SH-SY5Y (cell line): ENCODE measurements at regions not wholly inside any gene's neighbourhood (a gene's known extent, or its start where the extent isn't known, plus 50 kb on each side); places are given as distances from the start of the nearest gene placed in this dataset.

Source experiments
- GATA2 ChIP-seq: IDR thresholded peaks from 2 replicates; pipeline ENCODE4 v1.6.1; 2011; ENCODE audit warnings: mild to moderate bottlenecking, low read depth, low read length
- GATA3 ChIP-seq: IDR thresholded peaks from 2 replicates; pipeline ENCODE4 v1.6.1; 2011; ENCODE audit warnings: low read depth, mild to moderate bottlenecking, low read length, moderate library complexity

DNA sequence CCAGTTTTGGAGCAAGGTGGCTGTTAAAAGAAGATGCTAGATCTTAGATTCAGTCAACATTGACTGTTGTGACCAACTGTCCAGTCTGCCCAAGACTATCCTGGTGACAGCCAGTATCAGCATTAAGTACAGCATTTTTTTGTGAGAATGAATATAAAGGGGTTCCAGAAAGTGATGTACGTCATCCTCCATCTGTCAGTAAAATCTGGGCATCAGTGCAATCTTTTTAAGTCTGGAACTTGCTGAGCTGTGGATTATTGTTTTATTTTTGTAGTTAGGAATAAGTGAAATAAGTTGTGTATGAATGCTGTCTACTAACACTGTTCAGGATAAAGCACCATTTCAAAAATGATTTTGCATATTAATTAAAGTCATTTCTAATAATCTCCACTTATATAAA lies 1020.0 kb upstream of the GHITM start:
- TF ChIP-seq GATA3 = no peak
- TF ChIP-seq GATA2 = no peak

DNA sequence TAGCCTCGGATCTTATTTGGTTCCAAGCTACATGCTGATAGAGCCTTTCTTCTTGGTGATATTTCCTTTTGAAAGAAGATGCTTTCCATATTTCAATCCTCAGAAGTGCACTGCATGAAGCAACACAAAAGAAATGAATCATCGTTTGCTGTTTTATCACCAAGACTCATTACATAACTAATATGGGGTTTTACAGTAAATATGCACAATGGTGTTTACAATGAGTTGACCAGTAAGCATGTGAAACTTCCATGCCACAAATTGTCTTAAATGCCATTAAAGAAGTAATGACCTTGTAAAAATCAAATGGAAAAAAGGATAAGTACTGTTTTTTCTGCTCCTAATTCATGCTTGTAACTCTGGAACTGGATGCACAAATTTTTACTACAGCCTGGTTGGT lies 1017.0 kb upstream of the GHITM start:
- TF ChIP-seq GATA3 (no peak), GATA2 (no peak)

DNA sequence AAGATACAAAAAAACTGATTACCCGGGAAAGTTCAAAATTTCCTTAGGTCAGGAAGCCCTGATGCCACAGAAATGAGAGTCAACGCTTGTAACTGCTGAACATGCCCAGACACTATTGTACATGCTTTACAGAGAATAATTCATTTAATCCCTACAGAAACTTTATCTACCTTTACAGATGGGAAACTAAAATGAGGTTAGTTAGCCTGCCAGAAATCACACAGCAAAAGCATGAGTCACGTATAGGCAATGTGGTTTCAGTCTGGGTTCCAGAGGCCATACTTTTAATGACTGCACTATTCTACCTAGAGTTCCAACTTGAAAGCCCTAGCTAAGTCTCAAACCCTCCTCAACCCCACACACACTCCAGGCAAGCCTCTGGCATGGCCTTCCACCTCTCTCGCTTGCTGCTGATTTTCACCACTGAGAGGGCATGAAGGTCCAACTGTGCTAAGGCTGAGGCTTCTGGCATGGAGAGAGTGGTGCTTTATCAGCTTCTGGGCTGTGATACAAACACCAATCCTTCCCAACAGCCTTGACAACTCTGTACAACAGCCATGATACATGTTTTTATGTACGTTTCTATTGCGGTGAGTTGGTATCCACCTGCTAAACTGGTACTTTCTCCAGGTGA lies 1011.2 kb upstream of the GHITM start:
- TF ChIP-seq GATA3 = no peak
- no peak for TF ChIP-seq GATA2

DNA sequence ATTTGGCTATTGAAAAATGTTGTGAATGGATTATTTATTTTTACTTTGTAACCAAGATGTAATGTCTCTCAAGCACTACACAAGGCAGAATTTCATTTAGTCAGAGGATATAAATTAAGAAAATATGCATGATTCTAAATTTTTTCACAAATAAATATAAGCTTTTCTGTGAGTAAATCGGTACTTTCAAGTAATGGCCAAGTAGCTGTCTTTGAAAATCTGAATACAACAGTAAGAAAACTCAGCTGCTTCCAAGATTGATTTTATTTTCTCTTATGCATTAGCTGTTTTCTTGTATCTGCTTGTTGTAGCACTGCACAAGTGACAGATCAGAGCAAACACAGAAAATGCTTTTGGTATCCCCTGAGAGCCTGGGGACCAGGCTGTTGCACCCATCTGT lies 998.5 kb upstream of the GHITM start:
- no peak for TF ChIP-seq GATA3
- TF ChIP-seq GATA2 = no peak

DNA sequence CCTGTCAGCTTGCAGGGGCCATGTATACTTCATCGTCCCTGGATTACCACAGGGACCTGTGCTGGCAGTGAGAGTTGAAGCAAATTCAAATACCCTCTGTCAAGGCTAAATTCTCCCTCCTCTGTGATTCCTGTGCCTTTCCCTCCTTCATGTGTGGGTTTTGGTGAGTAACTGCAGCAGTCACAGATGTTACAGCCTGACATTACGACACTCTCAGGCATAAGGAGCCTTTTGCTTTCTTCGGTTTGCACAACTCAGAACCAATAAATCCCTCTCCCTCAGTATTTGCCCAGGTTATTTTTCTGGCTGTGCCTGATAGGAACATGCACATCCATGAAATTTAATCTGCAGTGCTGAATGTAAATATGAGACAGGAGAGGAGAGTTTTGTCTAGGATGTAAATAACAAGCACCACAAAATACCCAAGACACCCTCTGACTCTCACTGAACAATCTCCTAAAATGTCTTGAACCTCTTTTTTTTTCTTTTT lies 997.2 kb upstream of the GHITM start:
- TF ChIP-seq GATA2 = no peak
- TF ChIP-seq GATA3 = no peak

DNA sequence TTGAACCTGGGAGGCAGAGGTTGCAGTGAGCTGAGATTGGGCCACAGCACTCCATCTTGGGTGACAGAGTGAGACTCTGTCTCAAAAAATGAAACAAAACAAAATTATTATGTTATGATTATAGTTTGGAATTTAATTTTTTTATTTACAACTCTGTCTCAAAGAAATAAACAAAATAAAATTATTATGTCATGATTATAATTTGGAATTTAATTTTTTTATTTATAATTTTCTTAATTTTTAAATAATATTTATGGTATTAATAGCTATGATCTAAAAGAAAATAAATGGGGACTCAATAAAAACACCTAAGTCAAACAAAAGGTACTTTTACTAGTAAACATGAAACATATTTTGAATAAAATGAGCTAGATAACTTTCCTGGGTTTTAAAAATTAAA lies 994.8 kb upstream of the GHITM start:
- no peak for TF ChIP-seq GATA3
- no peak for TF ChIP-seq GATA2

DNA sequence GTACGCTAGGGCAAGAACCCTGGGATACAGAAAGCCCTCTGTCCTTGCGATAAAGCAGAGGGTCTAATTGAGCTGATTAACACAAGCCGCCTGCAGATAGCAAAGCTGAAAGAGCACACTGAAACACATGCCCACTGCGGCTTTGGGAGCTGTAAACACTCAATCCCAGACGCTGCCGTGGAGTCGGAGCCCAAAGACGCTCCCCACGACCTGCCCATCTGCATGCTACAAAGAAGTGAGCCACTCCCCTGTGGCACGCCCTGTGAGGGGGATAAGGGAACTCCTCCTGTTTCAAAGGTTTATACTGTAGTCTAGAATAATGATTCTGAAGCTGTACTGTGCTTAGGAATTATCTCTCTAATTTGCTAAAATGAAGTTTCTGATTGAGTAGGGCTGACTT lies 985.6 kb upstream of the GHITM start:
- TF ChIP-seq GATA2 (no peak), GATA3 (no peak)

DNA sequence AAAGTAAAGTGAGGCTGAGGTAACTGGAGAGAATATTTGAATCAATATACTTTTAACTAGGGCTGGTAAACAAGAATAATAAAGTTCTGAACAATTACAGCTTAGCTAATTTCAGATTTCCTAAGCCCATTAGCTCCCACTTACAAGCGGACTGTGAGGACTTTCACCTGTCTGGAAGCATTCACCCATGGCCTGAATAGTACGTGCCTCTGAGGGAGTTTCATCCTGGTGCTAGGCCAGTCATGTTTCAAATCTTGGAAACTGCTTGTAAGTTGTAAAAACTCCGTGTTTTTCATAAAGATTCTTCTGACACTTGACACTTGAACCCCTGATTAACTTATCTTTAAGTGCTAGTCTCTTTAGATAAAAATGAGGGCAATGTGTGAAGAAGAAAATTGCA lies 975.2 kb upstream of the GHITM start:
- TF ChIP-seq GATA2 (no peak), GATA3 (no peak)

DNA sequence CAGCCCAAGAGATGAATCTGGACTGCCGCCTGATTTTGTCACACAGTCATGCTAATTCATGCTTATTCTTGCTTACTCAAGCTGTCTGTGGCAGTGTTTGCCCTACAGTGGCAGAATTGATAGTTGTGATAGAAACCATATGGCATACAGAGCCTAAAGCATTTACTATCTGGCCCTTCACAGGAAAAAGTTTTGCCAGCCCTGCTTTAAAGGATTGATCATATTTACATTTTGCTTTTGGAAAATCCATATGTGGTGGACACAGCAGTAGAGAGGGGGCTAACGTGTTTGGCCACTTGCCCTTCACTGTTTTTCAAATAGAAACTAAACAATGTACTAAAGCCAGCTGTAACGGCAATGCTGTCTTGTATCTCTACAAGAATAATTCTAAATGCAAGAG lies 974.0 kb upstream of the GHITM start:
- TF ChIP-seq GATA3 (no peak), GATA2 (peak; percentile 42; the same call in 1 of the 2 replicates)

DNA sequence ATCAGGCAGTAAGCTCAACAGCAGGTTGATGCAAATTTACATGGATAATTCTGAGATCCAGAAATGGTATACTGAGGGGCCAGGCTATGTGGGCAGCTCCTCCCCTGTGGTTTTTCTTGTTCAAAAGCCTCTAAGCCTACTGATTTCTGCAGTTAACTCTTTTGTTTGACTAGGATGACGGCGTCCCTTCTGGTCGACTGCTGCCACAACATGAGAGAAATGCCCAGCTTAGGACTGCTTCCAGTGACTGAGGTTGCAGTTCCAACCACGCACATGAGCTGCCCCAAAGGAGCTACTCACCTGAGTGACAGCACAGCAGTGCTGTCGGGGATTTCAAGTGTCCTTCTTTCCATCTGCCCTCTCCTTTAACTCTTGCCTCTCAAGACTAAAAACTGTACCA lies 973.0 kb upstream of the GHITM start:
- no peak for TF ChIP-seq GATA3
- no peak for TF ChIP-seq GATA2

DNA sequence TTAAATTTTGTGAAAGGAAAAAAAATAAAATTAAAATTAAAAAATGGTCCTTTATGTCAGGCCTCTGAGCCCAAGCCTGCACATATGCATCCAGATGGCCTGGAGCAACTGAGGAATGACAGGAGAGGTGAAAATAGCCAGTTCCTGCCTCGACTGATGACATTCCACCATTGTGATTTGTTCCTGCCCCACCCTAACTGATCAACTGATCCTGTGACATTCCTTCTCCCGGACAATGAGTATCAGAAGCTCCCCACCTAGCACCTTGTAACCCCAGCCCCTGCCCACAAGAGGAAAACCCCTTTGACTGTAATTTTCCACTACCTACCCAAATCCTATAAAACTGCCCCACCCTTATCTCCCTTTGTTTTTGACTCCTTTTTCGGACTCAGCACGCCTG lies 972.2 kb upstream of the GHITM start:
- TF ChIP-seq GATA2 = no peak
- no peak for TF ChIP-seq GATA3

DNA sequence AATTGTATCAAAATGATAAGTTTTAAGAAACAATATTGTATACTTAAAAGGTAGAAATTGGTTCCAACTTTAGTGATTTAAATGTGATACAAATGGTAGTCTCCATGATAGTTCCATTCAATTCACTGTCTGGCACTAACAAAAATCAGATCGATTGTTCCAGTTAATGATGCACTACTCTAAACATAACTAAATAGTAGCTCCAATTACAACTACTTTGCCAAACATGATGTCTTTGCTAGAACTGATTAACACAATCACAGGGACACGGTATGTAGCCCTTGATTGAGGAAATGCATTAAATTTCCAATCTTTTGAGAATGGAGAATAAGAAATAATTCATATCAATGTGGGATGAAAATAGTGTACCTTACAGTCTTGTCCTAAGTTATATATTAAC lies 962.4 kb upstream of the GHITM start:
- TF ChIP-seq GATA3 = no peak
- no peak for TF ChIP-seq GATA2

DNA sequence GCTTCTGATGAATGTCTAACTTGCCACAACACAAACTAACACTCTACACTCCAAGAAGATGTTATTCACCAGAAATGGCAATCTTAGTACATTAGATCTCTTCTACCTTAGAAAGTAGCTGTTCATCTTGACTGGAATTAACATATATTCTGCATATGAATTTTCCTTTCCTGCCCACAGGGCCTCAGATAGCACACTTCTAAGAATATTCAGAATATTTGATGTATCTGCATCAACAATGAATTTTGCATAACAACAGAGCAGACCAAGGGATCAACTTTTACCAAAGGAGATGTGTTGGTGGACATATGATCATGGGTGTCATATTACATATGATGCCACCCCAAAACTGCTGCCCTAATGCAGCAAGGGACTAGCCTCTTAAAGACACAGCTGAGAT lies 960.8 kb upstream of the GHITM start:
- TF ChIP-seq GATA2 = no peak
- no peak for TF ChIP-seq GATA3

DNA sequence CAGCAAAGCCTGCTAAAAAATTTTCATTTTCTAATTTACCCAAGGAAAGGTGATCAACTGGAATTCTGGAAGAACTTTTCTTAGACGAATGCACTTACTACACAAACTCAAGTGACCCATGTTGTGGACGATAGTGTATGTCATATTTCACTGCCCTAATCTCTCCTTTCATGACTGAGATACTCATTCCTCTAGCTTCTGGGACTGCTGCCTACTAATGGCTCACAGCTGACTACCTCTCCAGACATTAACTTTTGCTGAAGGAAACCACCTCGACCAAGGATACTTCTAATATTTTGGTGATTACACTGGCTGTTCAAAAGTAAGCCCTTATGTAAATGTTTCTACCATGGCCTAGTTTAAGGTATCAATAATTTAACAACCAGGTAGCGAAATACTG lies 959.9 kb upstream of the GHITM start:
- TF ChIP-seq GATA2 (no peak), GATA3 (no peak)

DNA sequence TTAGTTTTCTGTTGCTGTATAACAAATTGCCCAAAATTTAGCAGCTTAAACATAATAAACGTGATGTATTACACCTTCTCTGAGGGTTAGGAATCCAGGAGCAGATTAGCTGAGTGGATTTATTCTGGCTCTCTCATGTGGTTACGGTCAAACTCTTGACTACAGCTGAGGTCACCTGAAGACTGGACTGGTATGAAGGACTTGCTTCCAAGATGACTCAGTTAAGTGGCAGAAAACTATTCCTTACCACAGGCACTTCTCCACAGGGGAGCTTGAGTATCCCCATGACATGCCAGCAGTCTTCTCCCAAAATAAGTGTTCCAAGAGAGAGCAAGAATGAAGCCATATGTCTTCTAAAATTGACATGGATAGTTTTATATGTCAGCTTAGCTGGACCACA lies 957.2 kb upstream of the GHITM start:
- TF ChIP-seq GATA2 = no peak
- no peak for TF ChIP-seq GATA3

DNA sequence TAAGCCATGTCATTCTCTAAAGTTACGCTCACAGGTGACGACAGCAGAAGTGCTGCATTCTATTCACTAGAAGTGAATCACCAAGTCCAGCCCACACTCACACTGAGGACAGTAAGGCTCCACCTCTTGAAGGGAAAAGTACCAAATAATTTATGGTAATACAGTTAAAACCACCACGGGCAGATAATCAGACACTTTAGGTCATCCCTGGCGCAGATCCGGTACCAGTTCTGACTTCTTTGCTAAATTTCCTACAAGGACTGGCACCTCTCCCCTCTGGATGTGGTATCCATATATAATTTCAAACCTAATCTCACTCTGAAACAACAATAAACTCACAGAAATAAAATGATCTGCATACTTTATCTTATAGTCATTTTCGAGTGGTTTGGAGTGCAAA lies 954.7 kb upstream of the GHITM start:
- no peak for TF ChIP-seq GATA2
- TF ChIP-seq GATA3 = no peak
